ENCODE measurements at regions not wholly inside any gene's neighbourhood (a gene's known extent, or its start where the extent isn't known, plus 50 kb on each side); places are given as distances from the start of the nearest gene placed in this dataset.
"Not testable (repeated sequence)": the region's sequence is repeated elsewhere in the genome, so short reads cannot be mapped to it uniquely, and the experiment has no call there.

- DNase-seq (ENCODE audit: low read depth) = no peak
- H3K4me3 ChIP-seq (ENCODE audit: low read depth, low read length) = no peak overlapping the region
- TF ChIP-seq CTCF (IDR thresholded peaks at IDR 0.05; ENCODE audit: insufficient read depth, low read length) = no peak
Observed at GRCh38 chr3:23723930-23724329, 81.8 kb upstream of the UBE2E1 start.

GRCh38 chr3:23726811-23727548, 78.8 kb upstream of the UBE2E1 start:
- DNase-seq (ENCODE audit: low read depth) = no peak
- TF ChIP-seq CTCF (IDR thresholded peaks at IDR 0.05; ENCODE audit: insufficient read depth, low read length) = no peak
- H3K4me3 ChIP-seq (ENCODE audit: low read depth, low read length) = no peak overlapping the region

GRCh38 chr3:23728601-23729117, 77.1 kb upstream of the UBE2E1 start:
- TF ChIP-seq CTCF (IDR thresholded peaks at IDR 0.05; ENCODE audit: insufficient read depth, low read length) = no peak

GRCh38 chr3:23729362-23729761, 76.4 kb upstream of the UBE2E1 start:
- H3K4me3 ChIP-seq (ENCODE audit: low read depth, low read length); DNase-seq (ENCODE audit: low read depth): not testable (repeated sequence)

More at GRCh38 chr3:23728601-23729117, 77.1 kb upstream of the UBE2E1 start:
- H3K4me3 ChIP-seq (ENCODE audit: low read depth, low read length) = no peak overlapping the region
- DNase-seq (ENCODE audit: low read depth) = peak; percentile 28

- TF ChIP-seq CTCF (IDR thresholded peaks at IDR 0.05; ENCODE audit: insufficient read depth, low read length) = no peak
- DNase-seq (ENCODE audit: low read depth) = no peak
- no peak overlapping the region for H3K4me3 ChIP-seq (ENCODE audit: low read depth, low read length)
Observed at GRCh38 chr3:23734481-23734880, 71.3 kb upstream of the UBE2E1 start.

GRCh38 chr3:23735062-23735461, 70.7 kb upstream of the UBE2E1 start:
- H3K4me3 ChIP-seq (ENCODE audit: low read depth, low read length) = no peak overlapping the region
- DNase-seq (ENCODE audit: low read depth) = peak; percentile 57
- no peak for TF ChIP-seq CTCF (IDR thresholded peaks at IDR 0.05; ENCODE audit: insufficient read depth, low read length)

- no peak for TF ChIP-seq CTCF (IDR thresholded peaks at IDR 0.05; ENCODE audit: insufficient read depth, low read length)
- DNase-seq (ENCODE audit: low read depth) = peak; percentile 49
- no peak overlapping the region for H3K4me3 ChIP-seq (ENCODE audit: low read depth, low read length)
Observed at GRCh38 chr3:23735535-23736326, 70.0 kb upstream of the UBE2E1 start.
